HEK293 (cell line): ENCODE measurements at regions not wholly inside any gene's neighbourhood (a gene's known extent, or its start where the extent isn't known, plus 50 kb on each side); places are given as distances from the start of the nearest gene placed in this dataset.

ENCODE experiments used
- CTCF ChIA-PET: fragments of 350-600 bp; formaldehyde crosslinking; extraction: SDS; loops from one replicate; lab custom pipeline; 2021; ENCODE audit warnings: antibody characterized with exemption; lab: Yijun Ruan, JAX
- POLR2A ChIA-PET: fragments of 300-600 bp; formaldehyde crosslinking; extraction: SDS; loops from one replicate; lab custom pipeline; 2020; ENCODE audit warnings: antibody characterized with exemption, inconsistent platforms; lab: Yijun Ruan, JAX
- H3K27ac ChIP-seq: fragments of 200-500 bp; sonication (Bioruptor generic); 2 replicates; pipeline ENCODE4 v1.5.1; 2014; ENCODE audit warnings: low read depth, low read length, control low read depth, inconsistent platforms; ENCODE audit errors: extremely low read depth
- H3K36me3 ChIP-seq, 2 experiments: fragments of 200-500 bp in 1 of 2; sonication (Bioruptor generic) in 1 of 2; 1 replicate in 1 of 2; 2 replicates in 1 of 2; pipeline ENCODE4 v1.5.1; 2014 to 2017; ENCODE audit warnings: inconsistent platforms in 2 of 2, low read length in 2 of 2; ENCODE audit not compliant: control insufficient read depth in 2 of 2, insufficient read depth in 1 of 2
- H3K4me1 ChIP-seq: fragments of 200-500 bp; sonication (Bioruptor generic); 2 replicates; pipeline ENCODE4 v1.5.1; 2014; ENCODE audit warnings: mild to moderate bottlenecking, low read length, inconsistent platforms; ENCODE audit not compliant: control insufficient read depth, insufficient read depth
- H3K4me3 ChIP-seq: 2 replicates; pipeline ENCODE4 v1.5.1; 2011; ENCODE audit warnings: low read depth, mild to moderate bottlenecking, control low read depth, low read length, moderate library complexity
- H3K9me3 ChIP-seq: fragments of 200-500 bp; sonication (Bioruptor generic); 2 replicates; pipeline ENCODE4 v1.5.1; 2014; ENCODE audit warnings: low read depth, low read length, inconsistent platforms; ENCODE audit not compliant: control insufficient read depth, insufficient read depth
- EGR2 ChIP-seq: fragments of 450-650 bp; formaldehyde crosslinking; IDR thresholded peaks from 2 replicates; pipeline ENCODE4 v1.5.1; 2016; ENCODE audit warnings: low read depth, missing biosample characterization, missing genetic modification characterization
- HOXD13 ChIP-seq: sonication (generic); formaldehyde crosslinking; IDR thresholded peaks from 2 replicates; pipeline ENCODE4 v1.8.0; 2022; ENCODE audit warnings: missing genetic modification reagents, borderline replicate concordance
- KLF16 ChIP-seq: fragments of 450-650 bp; formaldehyde crosslinking; IDR thresholded peaks from 2 replicates; pipeline ENCODE4 v1.5.1; 2017; ENCODE audit warnings: missing biosample characterization, missing genetic modification characterization
- TCF7L2 ChIP-seq: IDR thresholded peaks from 2 replicates; pipeline ENCODE4 v1.6.1; 2011; ENCODE audit warnings: low read depth, mild to moderate bottlenecking, inconsistent platforms, low read length, moderate library complexity, borderline replicate concordance
- ZBTB21 ChIP-seq: fragments of 450-650 bp; formaldehyde crosslinking; IDR thresholded peaks from 2 replicates; pipeline ENCODE4 v1.5.1; 2017; ENCODE audit warnings: missing biosample characterization, missing genetic modification characterization
- ZFHX2 ChIP-seq: fragments of 450-650 bp; formaldehyde crosslinking; conservative IDR thresholded peaks from 2 replicates; pipeline ENCODE4 v1.5.1; 2016; ENCODE audit warnings: missing biosample characterization, missing genetic modification characterization
- ZNF112 ChIP-seq: fragments of 450-650 bp; formaldehyde crosslinking; IDR thresholded peaks from 2 replicates; pipeline ENCODE4 v1.5.0; 2017; ENCODE audit warnings: missing biosample characterization, missing genetic modification characterization
- ZNF146 ChIP-seq: fragments of 450-650 bp; formaldehyde crosslinking; IDR thresholded peaks from 2 replicates; pipeline ENCODE4 v1.5.1; 2016; ENCODE audit warnings: missing biosample characterization, missing genetic modification characterization
- ZNF155 ChIP-seq: fragments of 450-650 bp; formaldehyde crosslinking; IDR thresholded peaks from 2 replicates; pipeline ENCODE4 v1.5.1; 2016; ENCODE audit warnings: missing biosample characterization, missing genetic modification characterization
- ZNF169 ChIP-seq: fragments of 450-650 bp; formaldehyde crosslinking; IDR thresholded peaks from 2 replicates; pipeline ENCODE4 v1.5.1; 2016; ENCODE audit warnings: missing biosample characterization, missing genetic modification characterization
- ZNF174 ChIP-seq: fragments of 450-650 bp; formaldehyde crosslinking; IDR thresholded peaks from 2 replicates; pipeline ENCODE4 v1.5.0; 2017; ENCODE audit warnings: missing biosample characterization, mild to moderate bottlenecking, missing genetic modification characterization
- ZNF175 ChIP-seq: fragments of 450-650 bp; formaldehyde crosslinking; IDR thresholded peaks from 2 replicates; pipeline ENCODE4 v1.5.1; 2016; ENCODE audit warnings: missing biosample characterization, missing genetic modification characterization
- ZNF202 ChIP-seq: fragments of 450-650 bp; formaldehyde crosslinking; IDR thresholded peaks from 2 replicates; pipeline ENCODE4 v1.5.1; 2016; ENCODE audit warnings: missing biosample characterization, missing genetic modification characterization, borderline replicate concordance
- ZNF23 ChIP-seq: fragments of 450-650 bp; formaldehyde crosslinking; IDR thresholded peaks from 2 replicates; pipeline ENCODE4 v1.5.1; 2016; ENCODE audit warnings: missing biosample characterization, missing genetic modification characterization, borderline replicate concordance
- ZNF24 ChIP-seq: fragments of 450-650 bp; formaldehyde crosslinking; IDR thresholded peaks from 2 replicates; pipeline ENCODE4 v1.5.1; 2016; ENCODE audit warnings: missing biosample characterization, missing genetic modification characterization
- ZNF341 ChIP-seq: fragments of 450-650 bp; formaldehyde crosslinking; IDR thresholded peaks from 2 replicates; pipeline ENCODE4; 2016; ENCODE audit warnings: low read depth, missing biosample characterization, missing genetic modification characterization
- ZNF350 ChIP-seq: fragments of 450-650 bp; formaldehyde crosslinking; IDR thresholded peaks from 2 replicates; pipeline ENCODE4 v1.5.0; 2017; ENCODE audit warnings: missing biosample characterization, mild to moderate bottlenecking, missing genetic modification characterization
- ZNF366 ChIP-seq: fragments of 450-650 bp; formaldehyde crosslinking; conservative IDR thresholded peaks from 2 replicates; pipeline ENCODE4 v1.5.1; 2016; ENCODE audit warnings: missing biosample characterization, missing genetic modification characterization
- ZNF521 ChIP-seq: fragments of 450-650 bp; formaldehyde crosslinking; IDR thresholded peaks from 2 replicates; pipeline ENCODE4 v1.5.1; 2017; ENCODE audit warnings: missing biosample characterization, mild to moderate bottlenecking, missing genetic modification characterization
- ZNF530 ChIP-seq: fragments of 450-650 bp; formaldehyde crosslinking; IDR thresholded peaks from 2 replicates; pipeline ENCODE4 v1.5.1; 2016; ENCODE audit warnings: low read depth, missing biosample characterization, missing genetic modification characterization
- ZNF549 ChIP-seq: fragments of 450-650 bp; IDR thresholded peaks from 2 replicates; pipeline ENCODE4 v1.5.1; 2018; ENCODE audit warnings: missing biosample characterization, missing genetic modification characterization, mild to moderate bottlenecking, inconsistent platforms, moderate library complexity
- ZNF560 ChIP-seq: fragments of 450-650 bp; formaldehyde crosslinking; IDR thresholded peaks from 2 replicates; pipeline ENCODE4 v1.5.1; 2017; ENCODE audit warnings: missing biosample characterization, missing genetic modification characterization, borderline replicate concordance
- ZNF626 ChIP-seq: fragments of 450-650 bp; sonication (Bioruptor Pico); formaldehyde crosslinking; IDR thresholded peaks from 2 replicates; pipeline ENCODE4 v1.5.1; 2018; ENCODE audit warnings: missing biosample characterization, missing genetic modification characterization, inconsistent platforms
- ZNF677 ChIP-seq: fragments of 450-650 bp; IDR thresholded peaks from 2 replicates; pipeline ENCODE4 v1.5.0; 2018; ENCODE audit warnings: missing biosample characterization, mild to moderate bottlenecking, missing genetic modification characterization, moderate library complexity
- ZNF777 ChIP-seq: fragments of 450-650 bp; formaldehyde crosslinking; IDR thresholded peaks from 2 replicates; pipeline ENCODE4 v1.5.1; 2017; ENCODE audit warnings: missing biosample characterization, missing genetic modification characterization, borderline replicate concordance
- ZNF791 ChIP-seq: fragments of 450-650 bp; formaldehyde crosslinking; IDR thresholded peaks from 2 replicates; pipeline ENCODE4 v1.5.1; 2016; ENCODE audit warnings: missing biosample characterization, missing genetic modification characterization
- ZSCAN23 ChIP-seq: fragments of 450-650 bp; formaldehyde crosslinking; IDR thresholded peaks from 2 replicates; pipeline ENCODE4 v1.5.1; 2016; ENCODE audit warnings: missing biosample characterization, missing genetic modification characterization
- TF ChIP-seq, protein P1 (sequence below): fragments of 450-650 bp; formaldehyde crosslinking; IDR thresholded peaks from 2 replicates; pipeline ENCODE4 v1.5.1; 2016; ENCODE audit warnings: missing biosample characterization, missing genetic modification characterization

DNA sequence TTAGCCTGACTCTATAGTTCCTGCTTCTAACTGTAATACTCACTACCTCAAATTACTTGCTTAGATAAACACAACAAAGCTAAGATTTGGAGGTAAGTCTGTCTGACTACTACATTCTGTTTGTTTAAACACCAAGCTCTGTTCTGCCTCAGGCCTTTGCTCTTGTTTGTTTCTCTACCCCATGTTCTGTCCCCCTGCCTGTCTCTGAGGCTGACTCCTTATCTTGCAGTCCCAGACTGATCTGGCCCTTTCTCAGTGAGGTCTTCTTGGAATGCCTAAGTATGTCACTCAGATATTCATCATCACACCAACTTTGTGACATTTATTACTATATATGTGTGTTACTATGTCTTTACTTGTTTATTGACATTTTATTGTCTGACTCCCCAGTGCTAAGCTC is 425.5 kb downstream of the LMO4 start (continued):
- no peak for TF ChIP-seq TCF7L2
- TF ChIP-seq ZNF112 (tag by site-specific recombination): no peak
- no peak for TF ChIP-seq ZNF24
- TF ChIP-seq ZNF530 (tag by site-specific recombination): no peak
- no peak for TF ChIP-seq ZNF155 (tag by site-specific recombination)
- TF ChIP-seq, all 188 proteins: peak for 5

DNA sequence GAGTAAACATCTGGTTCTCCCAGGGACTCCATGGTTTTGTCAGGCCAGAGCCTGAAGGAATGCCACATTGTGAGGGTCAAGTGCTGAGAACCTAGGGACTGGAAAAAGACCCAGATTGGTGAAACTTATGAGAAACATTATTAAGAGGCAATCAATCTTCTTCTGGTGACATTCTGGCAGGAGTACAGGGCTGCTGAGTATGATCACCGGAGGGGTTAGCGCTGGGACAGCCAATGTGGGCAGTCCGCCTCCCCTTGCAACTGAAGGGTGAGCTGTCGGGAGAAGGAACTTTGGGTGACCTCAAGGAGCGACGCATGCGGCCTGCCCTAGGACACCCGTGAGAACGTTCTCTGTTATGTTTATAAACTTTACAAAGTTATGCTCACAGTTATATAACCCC is 429.0 kb downstream of the LMO4 start:
- no peaks in the 10 kb centered on the region for H3K9me3 ChIP-seq
- H3K27ac ChIP-seq: no peak overlapping the region
- peaks cover 5% of the 10 kb centered on the region; the same call in 1 of the 2 replicates for H3K4me1 ChIP-seq
- POLR2A ChIA-PET: no interaction called here
- no peak for TF ChIP-seq ZNF777 (tag by site-specific recombination)
- TF ChIP-seq KLF16 (tag by site-specific recombination): no peak
- TF ChIP-seq ZNF626: no peak
- TF ChIP-seq ZNF560 (tag by site-specific recombination): no peak
- no peak for TF ChIP-seq ZSCAN23 (tag by site-specific recombination)
- TF ChIP-seq ZNF341 (tag by site-specific recombination): no peak
- no peak for TF ChIP-seq ZNF791
- no peak for TF ChIP-seq ZNF521 (tag by site-specific recombination)
- TF ChIP-seq HOXD13 (CRISPR knock-in tag): no peak
- no peak for TF ChIP-seq ZNF202 (tag by site-specific recombination)
- TF ChIP-seq ZNF175: no peak
- TF ChIP-seq, protein P1, sequence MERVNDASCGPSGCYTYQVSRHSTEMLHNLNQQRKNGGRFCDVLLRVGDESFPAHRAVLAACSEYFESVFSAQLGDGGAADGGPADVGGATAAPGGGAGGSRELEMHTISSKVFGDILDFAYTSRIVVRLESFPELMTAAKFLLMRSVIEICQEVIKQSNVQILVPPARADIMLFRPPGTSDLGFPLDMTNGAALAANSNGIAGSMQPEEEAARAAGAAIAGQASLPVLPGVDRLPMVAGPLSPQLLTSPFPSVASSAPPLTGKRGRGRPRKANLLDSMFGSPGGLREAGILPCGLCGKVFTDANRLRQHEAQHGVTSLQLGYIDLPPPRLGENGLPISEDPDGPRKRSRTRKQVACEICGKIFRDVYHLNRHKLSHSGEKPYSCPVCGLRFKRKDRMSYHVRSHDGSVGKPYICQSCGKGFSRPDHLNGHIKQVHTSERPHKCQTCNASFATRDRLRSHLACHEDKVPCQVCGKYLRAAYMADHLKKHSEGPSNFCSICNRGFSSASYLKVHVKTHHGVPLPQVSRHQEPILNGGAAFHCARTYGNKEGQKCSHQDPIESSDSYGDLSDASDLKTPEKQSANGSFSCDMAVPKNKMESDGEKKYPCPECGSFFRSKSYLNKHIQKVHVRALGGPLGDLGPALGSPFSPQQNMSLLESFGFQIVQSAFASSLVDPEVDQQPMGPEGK (tag by site-specific recombination): no peak
- no peak for TF ChIP-seq ZNF677 (tag by site-specific recombination)
- no peak overlapping the region for H3K4me3 ChIP-seq
- CTCF ChIA-PET: no interaction called here
- H3K36me3 ChIP-seq: no peaks in the 10 kb centered on the region

DNA sequence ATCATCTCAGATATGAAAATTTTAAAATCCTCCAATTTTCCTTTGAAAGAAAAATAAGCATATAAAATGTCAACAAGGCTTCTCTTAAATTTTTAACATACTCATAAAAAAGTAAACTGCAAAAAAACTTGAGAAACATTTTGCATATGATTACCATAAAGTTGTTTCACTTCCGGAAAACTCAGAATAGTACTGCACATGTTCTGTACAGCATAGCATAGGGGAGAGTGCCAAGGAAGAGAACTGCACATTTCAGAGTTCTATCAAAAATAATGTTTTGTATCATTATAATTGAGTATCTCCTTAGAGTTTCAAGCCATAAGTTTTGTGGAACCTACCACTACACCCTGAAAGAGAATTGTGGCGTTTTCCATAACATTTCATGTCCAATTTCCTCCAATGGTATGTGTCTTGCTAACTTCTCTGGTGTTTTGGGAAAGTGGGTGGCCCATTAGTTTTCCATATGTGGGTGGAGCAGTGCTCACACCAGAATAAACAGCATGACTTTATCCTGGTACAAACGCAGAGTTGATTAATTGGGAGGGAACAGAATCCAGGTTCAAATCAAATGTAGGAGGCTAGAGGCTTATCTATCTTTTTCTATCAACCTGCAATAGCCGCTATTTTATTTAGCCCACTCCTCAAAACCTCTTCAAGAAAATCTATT is 430.9 kb downstream of the LMO4 start:
- H3K4me1 ChIP-seq: no peaks in the 10 kb centered on the region
- H3K27ac ChIP-seq: no peak overlapping the region

More for the DNA sequence above, 430.9 kb downstream of the LMO4 start:
- POLR2A ChIA-PET: no interaction called here
- Histone ChIP-seq H3K9me3 (no peaks in the 10 kb centered on the region), H3K4me3 (no peak overlapping the region), H3K36me3 (no peaks in the 10 kb centered on the region)
- peak; percentile 44; the same call in 1 of the 2 replicates for TF ChIP-seq EGR2
- TF ChIP-seq ZNF530 (tag by site-specific recombination): no peak
- no peak for TF ChIP-seq ZNF169 (tag by site-specific recombination)
- peak; percentile 72 for TF ChIP-seq ZFHX2 (tag by site-specific recombination)
- no peak for TF ChIP-seq HOXD13 (CRISPR knock-in tag)
- TF ChIP-seq ZNF23 (tag by site-specific recombination): no peak
- no peak for TF ChIP-seq ZBTB21 (tag by site-specific recombination)
- no peak for TF ChIP-seq ZNF146
- no peak for TF ChIP-seq ZNF174 (tag by site-specific recombination)
- no peak for TF ChIP-seq ZNF366
- no peak for TF ChIP-seq ZNF350 (tag by site-specific recombination)
- no peak for TF ChIP-seq ZNF549
- CTCF ChIA-PET: no interaction called here
